ENCODE measurements at regions not wholly inside any gene's neighbourhood (a gene's known extent, or its start where the extent isn't known, plus 50 kb on each side); places are given as distances from the start of the nearest gene placed in this dataset.
A peak's percentile ranks its signal among the peaks of the same experiment; 100 is the strongest.

DNA sequence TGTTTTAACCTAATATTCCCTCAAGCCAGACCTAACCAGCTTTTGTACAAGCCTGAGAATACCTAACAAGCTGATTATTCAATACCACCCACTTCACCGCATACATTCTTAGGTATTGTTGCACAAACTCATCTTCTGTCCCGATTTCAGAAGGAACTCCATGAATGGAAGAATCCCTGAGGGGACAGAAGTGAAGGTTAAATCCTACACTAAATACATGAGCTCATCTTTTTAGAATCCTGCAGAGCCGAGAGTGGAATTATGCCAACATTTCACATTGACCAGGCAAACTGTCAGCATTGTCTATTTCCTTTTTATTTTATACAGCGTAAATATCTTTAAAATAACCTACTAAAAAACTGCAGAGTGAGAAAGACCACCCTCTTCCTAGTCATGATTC is 140.7 kb upstream of the PRICKLE1 start:
- peaks cover 3% of the 10 kb centered on the region; the same call in 1 of the 2 replicates for H3K27me3 Mint-ChIP-seq (ENCODE audit: insufficient read depth)
- H3K36me3 Mint-ChIP-seq (ENCODE audit: low read depth) = 0 out of 2 replicates have a peak, but pooled peaks cover 4% of the 10 kb centered on the region
- no peak overlapping the region for H3K4me3 Mint-ChIP-seq
- no peaks in the 10 kb centered on the region; the same call in none of the 2 replicates for H3K9me3 Mint-ChIP-seq
- TF ChIP-seq CTCF (IDR thresholded peaks at IDR 0.05) = no peak
- H3K27ac Mint-ChIP-seq = no peak overlapping the region
- DNase-seq = peak; percentile 3
- peaks cover 30% of the 10 kb centered on the region for H3K4me1 Mint-ChIP-seq (ENCODE audit: low read depth)

- no peak overlapping the region for H3K27ac Mint-ChIP-seq
These were observed 140.0 kb upstream of the PRICKLE1 start for GRCh38 chr12:42729535-42729900.

GRCh38 chr12:42728770-42729534 is 139.4 kb upstream of the PRICKLE1 start:
- Mint-ChIP-seq H3K4me3 (no peak overlapping the region), H3K27me3 (ENCODE audit: insufficient read depth) (peaks cover 2% of the 10 kb centered on the region; the same call in 1 of the 2 replicates), H3K4me1 (ENCODE audit: low read depth) (peaks cover 30% of the 10 kb centered on the region), H3K36me3 (ENCODE audit: low read depth) (0 out of 2 replicates have a peak, but pooled peaks cover 4% of the 10 kb centered on the region), H3K27ac (no peak overlapping the region), H3K9me3 (peaks cover 6% of the 10 kb centered on the region)
- no peak for DNase-seq
- no peak for TF ChIP-seq CTCF (IDR thresholded peaks at IDR 0.05)

More at GRCh38 chr12:42729535-42729900, 140.0 kb upstream of the PRICKLE1 start:
- Mint-ChIP-seq H3K36me3 (ENCODE audit: low read depth) (0 out of 2 replicates have a peak, but pooled peaks cover 4% of the 10 kb centered on the region), H3K4me1 (ENCODE audit: low read depth) (peaks cover 30% of the 10 kb centered on the region), H3K4me3 (no peak overlapping the region), H3K9me3 (peaks cover 2% of the 10 kb centered on the region), H3K27me3 (ENCODE audit: insufficient read depth) (peaks cover 2% of the 10 kb centered on the region; the same call in 1 of the 2 replicates)
- DNase-seq = peak; percentile 35
- no peak for TF ChIP-seq CTCF (IDR thresholded peaks at IDR 0.05)

GRCh38 chr12:42728287-42728686 is 138.7 kb upstream of the PRICKLE1 start:
- H3K4me1 Mint-ChIP-seq (ENCODE audit: low read depth) = peaks cover 28% of the 10 kb centered on the region
- H3K4me3 Mint-ChIP-seq = no peak overlapping the region
- H3K27ac Mint-ChIP-seq = no peak overlapping the region
- H3K36me3 Mint-ChIP-seq (ENCODE audit: low read depth) = 0 out of 2 replicates have a peak, but pooled peaks cover 4% of the 10 kb centered on the region
- no peak for DNase-seq
- H3K9me3 Mint-ChIP-seq = peaks cover 6% of the 10 kb centered on the region
- no peak for TF ChIP-seq CTCF (IDR thresholded peaks at IDR 0.05)
- peaks cover 2% of the 10 kb centered on the region; the same call in 1 of the 2 replicates for H3K27me3 Mint-ChIP-seq (ENCODE audit: insufficient read depth)

DNA sequence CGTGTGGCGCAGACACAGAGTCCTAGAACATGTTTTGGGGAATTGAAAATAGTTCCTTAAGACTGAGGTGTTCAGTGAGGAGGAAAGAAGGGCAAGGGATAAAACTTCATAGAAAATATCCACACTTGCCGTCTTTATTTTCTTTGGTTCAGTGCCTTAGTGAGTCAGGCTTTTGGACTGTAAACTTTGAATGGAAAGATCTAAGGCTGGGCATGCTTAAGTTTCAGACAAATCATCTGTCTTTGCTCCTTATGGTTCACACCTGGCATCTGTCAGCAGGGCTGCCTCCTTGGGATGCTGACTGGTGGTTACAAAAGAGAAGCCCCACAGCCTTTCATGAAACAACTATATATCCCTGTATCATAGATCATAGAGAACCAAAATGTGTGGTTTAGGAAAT is 136.3 kb upstream of the PRICKLE1 start:
- peaks cover 6% of the 10 kb centered on the region for H3K9me3 Mint-ChIP-seq
- DNase-seq = peak; percentile 49
- H3K36me3 Mint-ChIP-seq (ENCODE audit: low read depth) = 0 out of 2 replicates have a peak, but pooled peaks cover 4% of the 10 kb centered on the region
- no peak overlapping the region for H3K27ac Mint-ChIP-seq
- peaks cover 1% of the 10 kb centered on the region; the same call in 1 of the 2 replicates for H3K27me3 Mint-ChIP-seq (ENCODE audit: insufficient read depth)
- peaks cover 21% of the 10 kb centered on the region for H3K4me1 Mint-ChIP-seq (ENCODE audit: low read depth)
- no peak overlapping the region for H3K4me3 Mint-ChIP-seq
- TF ChIP-seq CTCF (IDR thresholded peaks at IDR 0.05) = no peak
